H9 (cell line): ENCODE measurements at regions not wholly inside any gene's neighbourhood (a gene's known extent, or its start where the extent isn't known, plus 50 kb on each side); places are given as distances from the start of the nearest gene placed in this dataset.

ENCODE experiments used
- DNase-seq: peaks from one replicate; pipeline ENCODE4 v3.0.0-alpha.2; 2017
- H2AFZ ChIP-seq: one replicate; pipeline ENCODE4 v1.6.1; 2013; ENCODE audit warnings: mild to moderate bottlenecking, low read length, control low read depth, moderate library complexity
- H2AK5ac ChIP-seq: 2 replicates; pipeline ENCODE4 v1.6.1; 2013; ENCODE audit warnings: low read length, control low read depth, mixed read lengths; ENCODE audit not compliant: insufficient read length
- H2BK120ac ChIP-seq: one replicate; pipeline ENCODE4 v1.6.1; 2013; ENCODE audit warnings: low read depth, mild to moderate bottlenecking, low read length, control low read depth, inconsistent platforms; ENCODE audit not compliant: poor library complexity, severe bottlenecking
- H2BK12ac ChIP-seq: 2 replicates; pipeline ENCODE4 v1.6.1; 2013; ENCODE audit warnings: low read length, control low read depth, mixed read lengths, low read depth; ENCODE audit not compliant: insufficient read length
- H2BK15ac ChIP-seq: 2 replicates; pipeline ENCODE4 v1.6.1; 2013; ENCODE audit warnings: low read depth, low read length, control low read depth
- H2BK20ac ChIP-seq: one replicate; pipeline ENCODE4 v1.6.1; 2013; ENCODE audit warnings: low read depth, mild to moderate bottlenecking, low read length, control low read depth, inconsistent platforms; ENCODE audit not compliant: poor library complexity, severe bottlenecking
- H2BK5ac ChIP-seq: 2 replicates; pipeline ENCODE4 v1.6.1; 2013; ENCODE audit warnings: low read length, control low read depth, mixed read lengths; ENCODE audit not compliant: insufficient read length
- H3K14ac ChIP-seq: 2 replicates; pipeline ENCODE4 v1.6.1; 2013; ENCODE audit warnings: low read length, control low read depth; ENCODE audit not compliant: insufficient read depth
- H3K18ac ChIP-seq: 2 replicates; pipeline ENCODE4 v1.6.1; 2013; ENCODE audit warnings: low read depth, mild to moderate bottlenecking, mixed read lengths, low read length, control low read depth; ENCODE audit not compliant: insufficient read length
- H3K23ac ChIP-seq: 2 replicates; pipeline ENCODE4 v1.6.1; 2013; ENCODE audit warnings: low read length, control low read depth, mixed read lengths, low read depth; ENCODE audit not compliant: insufficient read length
- H3K23me2 ChIP-seq: 2 replicates; pipeline ENCODE4 v1.6.1; 2013; ENCODE audit warnings: low read depth, mild to moderate bottlenecking, mixed read lengths, low read length, control low read depth; ENCODE audit not compliant: insufficient read length, poor library complexity, severe bottlenecking
- H3K27ac ChIP-seq: 2 replicates; pipeline ENCODE4 v1.5.1; 2013; ENCODE audit warnings: low read length, control low read depth, mixed read lengths, low read depth; ENCODE audit not compliant: insufficient read length
- H3K27me3 ChIP-seq: 2 replicates; pipeline ENCODE4 v1.6.1; 2013; ENCODE audit warnings: low read length, control low read depth, inconsistent platforms; ENCODE audit not compliant: insufficient read depth
- H3K4ac ChIP-seq: 2 replicates; pipeline ENCODE4 v1.6.1; 2013; ENCODE audit warnings: low read depth, mild to moderate bottlenecking, control low read depth, inconsistent platforms, low read length, moderate library complexity
- H3K4me1 ChIP-seq: 2 replicates; pipeline ENCODE4 v1.6.1; 2013; ENCODE audit warnings: low read length, control low read depth, inconsistent platforms; ENCODE audit not compliant: insufficient read depth
- H3K4me2 ChIP-seq: 2 replicates; pipeline ENCODE4 v1.6.1; 2013; ENCODE audit warnings: low read length, control low read depth, mixed read lengths; ENCODE audit not compliant: insufficient read length, insufficient read depth
- H3K56ac ChIP-seq: 2 replicates; pipeline ENCODE4 v1.6.1; 2013; ENCODE audit warnings: low read depth, mild to moderate bottlenecking, mixed read lengths, low read length, control low read depth; ENCODE audit not compliant: insufficient read length
- H3K79me1 ChIP-seq: 2 replicates; pipeline ENCODE4 v1.6.1; 2013; ENCODE audit warnings: low read depth, mild to moderate bottlenecking, moderate library complexity, low read length, control low read depth, inconsistent platforms; ENCODE audit not compliant: insufficient read depth, poor library complexity, severe bottlenecking
- H3K79me2 ChIP-seq: 2 replicates; pipeline ENCODE4 v1.6.1; 2013; ENCODE audit warnings: low read length, control low read depth, inconsistent platforms; ENCODE audit not compliant: insufficient read depth
- H3K9ac ChIP-seq: 2 replicates; pipeline ENCODE4 v1.6.1; 2013; ENCODE audit warnings: low read length, control low read depth, mixed read lengths; ENCODE audit not compliant: insufficient read length; ENCODE audit errors: extremely low read depth
- H3K9me3 ChIP-seq: one replicate; pipeline ENCODE4 v1.6.1; 2013; ENCODE audit warnings: low read depth, low read length, inconsistent platforms; ENCODE audit not compliant: control insufficient read depth
- H3T11ph ChIP-seq: one replicate; pipeline ENCODE4 v1.6.1; 2013; ENCODE audit warnings: mild to moderate bottlenecking, low read length, control low read depth, inconsistent platforms
- H4K20me1 ChIP-seq: one replicate; pipeline ENCODE4 v1.6.1; 2013; ENCODE audit not compliant: control insufficient read depth, insufficient read length, insufficient read depth
- H4K5ac ChIP-seq: 2 replicates; pipeline ENCODE4 v1.6.1; 2013; ENCODE audit warnings: low read depth, mild to moderate bottlenecking, mixed read lengths, low read length, control low read depth; ENCODE audit not compliant: insufficient read length
- H4K8ac ChIP-seq: replicated peaks from 2 replicates; pipeline ENCODE4 v1.6.1; 2013; ENCODE audit warnings: low read length, control low read depth, mixed read lengths, low read depth; ENCODE audit not compliant: insufficient read length
- H4K91ac ChIP-seq: 2 replicates; pipeline ENCODE4 v1.6.1; 2013; ENCODE audit warnings: low read depth, mild to moderate bottlenecking, moderate library complexity, mixed read lengths, low read length, control low read depth; ENCODE audit not compliant: insufficient read length
- H3K27ac Mint-ChIP-seq, 3 experiments: 2 replicates in 2 of 3; 3 replicates in 1 of 3; pipeline ENCODE4 v1.8.0; 2020 to 2021; ENCODE audit warnings: mixed read lengths in 3 of 3, mild to moderate bottlenecking in 1 of 3, moderate library complexity in 1 of 3
- H3K27me3 Mint-ChIP-seq: 2 replicates; pipeline ENCODE4 v1.8.0; 2021; ENCODE audit warnings: low read depth, mild to moderate bottlenecking, moderate library complexity, mixed read lengths
- H3K36me3 Mint-ChIP-seq, 3 experiments: 2 replicates in 2 of 3; 3 replicates in 1 of 3; pipeline ENCODE4 v1.8.0; 2020 to 2021; ENCODE audit warnings: low read depth in 3 of 3, mixed read lengths in 3 of 3; ENCODE audit not compliant: insufficient read depth in 1 of 3
- H3K4me1 Mint-ChIP-seq, 2 experiments: 2 replicates each; pipeline ENCODE4 v1.8.0; 2020; ENCODE audit warnings: mixed read lengths in 2 of 2
- H3K4me3 Mint-ChIP-seq, 2 experiments: 2 replicates in 1 of 2; 3 replicates in 1 of 2; pipeline ENCODE4 v1.8.0; 2020 to 2021; ENCODE audit warnings: mild to moderate bottlenecking in 2 of 2, mixed read lengths in 2 of 2, moderate library complexity in 1 of 2
- H3K9me3 Mint-ChIP-seq, 2 experiments: 2 replicates in 1 of 2; 3 replicates in 1 of 2; pipeline ENCODE4 v1.8.0; 2020; ENCODE audit warnings: mild to moderate bottlenecking in 2 of 2, mixed read lengths in 2 of 2, moderate library complexity in 1 of 2
- CTCF ChIP-seq: fragments of 200-600 bp; sonication (generic); conservative IDR thresholded peaks from 3 replicates; pipeline ENCODE4 v1.8.0; 2021; ENCODE audit warnings: antibody characterized with exemption, mild to moderate bottlenecking
- WGBS: extraction: QIAGEN DNeasy Blood & Tissue Kit; methylation state at CpG from one replicate; pipeline ENCODE4 v1.1.7; 2013; ENCODE audit warnings: missing lambda C conversion rate, low lambda C conversion rate, mixed read lengths; ENCODE audit not compliant: insufficient read length; ENCODE audit errors: extremely low coverage; 5-methylcytosine and 5-hydroxymethylcytosine counted together

- Histone ChIP-seq H4K20me1 (no peaks in the 10 kb centered on the region), H3K56ac (no peak overlapping the region), H2AK5ac (no peak overlapping the region), H2BK12ac (no peak overlapping the region), H2BK5ac (no peak overlapping the region), H4K8ac (no peak overlapping the region), H3K4me2 (no peak overlapping the region), H4K5ac (no peak overlapping the region), H2AFZ (no peak overlapping the region), H3K79me2 (no peaks in the 10 kb centered on the region), H2BK20ac (no peak overlapping the region), H4K91ac (no peak overlapping the region), H3K4ac (no peak overlapping the region), H3K4me1 (no peaks in the 10 kb centered on the region), H2BK15ac (no peak overlapping the region), H3T11ph (no peak overlapping the region), H3K27ac (no peak overlapping the region), H3K14ac (no peak overlapping the region), H2BK120ac (no peak overlapping the region), H3K27me3 (no peaks in the 10 kb centered on the region), H3K79me1 (no peaks in the 10 kb centered on the region), H3K23me2 (no peaks in the 10 kb centered on the region), H3K18ac (no peak overlapping the region), H3K9me3 (peaks cover 76% of the 10 kb centered on the region), H3K23ac (no peak overlapping the region), H3K9ac (no peak overlapping the region)
- peaks cover 4 to 20% (median 5%) of the 10 kb centered on the region in 3 experiments; a peak in 4 of 7 replicates for H3K36me3 Mint-ChIP-seq
- TF ChIP-seq CTCF = no peak
- DNase-seq = no peak
- H3K4me3 Mint-ChIP-seq = no peak overlapping the region
- no peaks in the 10 kb centered on the region for H3K4me1 Mint-ChIP-seq
- no peak overlapping the region for H3K27ac Mint-ChIP-seq
- no CpG with 5 or more reads among the region's 4 CpGs for WGBS
- H3K9me3 Mint-ChIP-seq = peaks cover 54 to 64% of the 10 kb centered on the region in 2 experiments
- peaks cover 4% of the 10 kb centered on the region; the same call in 1 of the 2 replicates for H3K27me3 Mint-ChIP-seq
Observed at GRCh38 chr22:47232197-47232596, 469.7 kb downstream of the TBC1D22A start.
